Cerebellar nuclear complex (tissue), 1 donor: ENCODE measurements at regions not wholly inside any gene's neighbourhood (a gene's known extent, or its start where the extent isn't known, plus 50 kb on each side); places are given as distances from the start of the nearest gene placed in this dataset.

Source experiments
- DNase-seq, 2 experiments: peaks; one replicate each; lab custom pipeline; 2025; lab: John Stamatoyannopoulos, UW

GRCh38 chr3:22996920-22997571 lies 206.1 kb upstream of the UBE2E2 start:
- DNase-seq: no peak

GRCh38 chr3:23000371-23000770 lies 202.8 kb upstream of the UBE2E2 start:
- DNase-seq: no peak

- DNase-seq: no peak
Observed at GRCh38 chr3:23002151-23002550, 201.0 kb upstream of the UBE2E2 start.

GRCh38 chr3:23002836-23003732 lies 200.0 kb upstream of the UBE2E2 start:
- DNase-seq: no peak

GRCh38 chr3:23003733-23004046 lies 199.4 kb upstream of the UBE2E2 start:
- no peak for DNase-seq

- DNase-seq: no peak
Observed at GRCh38 chr3:23004971-23005370, 198.2 kb upstream of the UBE2E2 start.

GRCh38 chr3:23017801-23018200 lies 185.3 kb upstream of the UBE2E2 start:
- no peak for DNase-seq

GRCh38 chr3:23019596-23020300 lies 183.4 kb upstream of the UBE2E2 start:
- no peak for DNase-seq

- DNase-seq: no peak
Observed at GRCh38 chr3:23028294-23028693, 174.8 kb upstream of the UBE2E2 start.

GRCh38 chr3:23029001-23029400 lies 174.1 kb upstream of the UBE2E2 start:
- no peak for DNase-seq

- no peak for DNase-seq
Observed at GRCh38 chr3:23035927-23036640, 167.0 kb upstream of the UBE2E2 start.

GRCh38 chr3:23036728-23037127 lies 166.4 kb upstream of the UBE2E2 start:
- DNase-seq: no peak

GRCh38 chr3:23038471-23038870 lies 164.7 kb upstream of the UBE2E2 start:
- no peak for DNase-seq

- DNase-seq: no peak
Observed at GRCh38 chr3:23041918-23042696, 161.0 kb upstream of the UBE2E2 start.

GRCh38 chr3:23044463-23044862 lies 158.7 kb upstream of the UBE2E2 start:
- no peak for DNase-seq

GRCh38 chr3:23046536-23046935 lies 156.6 kb upstream of the UBE2E2 start:
- no peak for DNase-seq

GRCh38 chr3:23051240-23052140 lies 151.6 kb upstream of the UBE2E2 start:
- no peak for DNase-seq

GRCh38 chr3:23052208-23052607 lies 150.9 kb upstream of the UBE2E2 start:
- DNase-seq: no peak

- DNase-seq: no peak
Observed at GRCh38 chr3:23052620-23053019, 150.5 kb upstream of the UBE2E2 start.

GRCh38 chr3:23055733-23056376 lies 147.3 kb upstream of the UBE2E2 start:
- DNase-seq: no peak
